Sigmoid colon (tissue), 6 donors: ENCODE measurements at regions not wholly inside any gene's neighbourhood (a gene's known extent, or its start where the extent isn't known, plus 50 kb on each side); places are given as distances from the start of the nearest gene placed in this dataset.
"Not testable (repeated sequence)": the region's sequence is repeated elsewhere in the genome, so short reads cannot be mapped to it uniquely, and the experiment has no call there.

ENCODE experiments used
- DNase-seq: peaks from one replicate; pipeline ENCODE4 v3.0.0-alpha.2; 2019
- H3K27ac ChIP-seq, 4 donors: fragments of 200-600 bp; sonication (generic); one replicate each; pipeline ENCODE4 v1.5.1; 2016 to 2019; ENCODE audit warnings: mild to moderate bottlenecking in 1 of 4
- H3K27me3 ChIP-seq, 3 donors: fragments of 200-600 bp; sonication (generic); one replicate each; pipeline ENCODE4 v1.5.1; 2019; ENCODE audit warnings: mild to moderate bottlenecking in 1 of 3
- H3K36me3 ChIP-seq, 4 donors: fragments of 200-600 bp; sonication (generic); one replicate each; pipeline ENCODE4 v1.5.1; 2016 to 2019
- H3K4me1 ChIP-seq, 4 donors: fragments of 200-600 bp; sonication (generic); one replicate each; pipeline ENCODE4 v1.5.1; 2017 to 2019
- H3K4me3 ChIP-seq, 4 donors: fragments of 200-600 bp; sonication (generic); one replicate each; pipeline ENCODE4 v1.5.1; 2017 to 2019; ENCODE audit warnings: mild to moderate bottlenecking in 2 of 4, moderate library complexity in 1 of 4
- H3K9me3 ChIP-seq, 4 donors: fragments of 200-600 bp in 3 of 4; sonication (generic) in 3 of 4; one replicate each; pipeline versions ENCODE4 v1.5.1 to v1.6.1; 2013 to 2019
- EP300 ChIP-seq, 4 donors: sonication (generic); formaldehyde crosslinking; IDR thresholded peaks; one replicate each; pipeline ENCODE4 v1.6.1; 2017; ENCODE audit warnings: antibody characterized with exemption in 4 of 4
- POLR2A ChIP-seq, 2 donors: fragments of 450-650 bp; IDR thresholded peaks; one replicate each; pipeline ENCODE4 v1.6.1; 2016; ENCODE audit warnings: antibody characterized with exemption in 2 of 2, mild to moderate bottlenecking in 2 of 2, moderate library complexity in 2 of 2
- POLR2AphosphoS5 ChIP-seq, 4 donors: sonication (generic); formaldehyde crosslinking; IDR thresholded peaks; one replicate each; pipeline ENCODE4 v1.6.1; 2017; ENCODE audit warnings: antibody characterized with exemption in 4 of 4
- WGBS, 2 donors: extraction: QIAGEN DNeasy Blood & Tissue Kit; methylation state at CpG; one replicate each; pipeline ENCODE4 v1.1.7; 2013; 5-methylcytosine and 5-hydroxymethylcytosine counted together
- intact Hi-C: fragments of 100-400 bp; cut with DNase I; formaldehyde crosslinking; loops from one replicate; pipeline ENCODE4 v1.15.1; 2023
- TF ChIP-seq, protein P1 (sequence below), 4 experiments: fragments of 450-650 bp in 3 of 4; fragments of 200-600 bp in 1 of 4; IDR thresholded peaks; one replicate each; pipeline ENCODE4 v1.5.1; 2016 to 2019; ENCODE audit warnings: antibody characterized with exemption in 4 of 4, mild to moderate bottlenecking in 3 of 4, moderate library complexity in 2 of 4
- donor health status: healthy with polysubstance abuse.
- donor health status: healthy.

DNA sequence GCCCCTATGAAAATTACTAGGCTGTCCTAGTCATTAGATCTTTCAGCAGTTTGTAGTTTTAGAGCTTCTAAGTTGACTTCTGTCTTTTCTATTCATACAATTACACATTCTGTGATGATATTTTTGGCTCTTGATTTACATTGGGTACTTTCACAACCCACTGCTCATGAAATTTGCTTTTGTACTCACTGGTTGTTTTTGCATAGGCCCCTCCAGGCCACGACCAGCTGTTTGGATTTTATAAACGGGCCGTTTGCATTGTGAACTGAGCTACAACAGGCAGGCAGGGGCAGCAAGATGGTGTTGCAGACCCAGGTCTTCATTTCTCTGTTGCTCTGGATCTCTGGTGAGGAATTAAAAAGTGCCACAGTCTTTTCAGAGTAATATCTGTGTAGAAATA, 193.8 kb downstream of the RPIA start:
- no peak overlapping the region for H3K4me3 ChIP-seq
- H3K9me3 ChIP-seq, result no peaks in the 10 kb centered on the region
- H3K36me3 ChIP-seq, result no peaks in the 10 kb centered on the region
- TF ChIP-seq EP300 (IDR thresholded peaks at IDR 0.05) (no peak), POLR2AphosphoS5 (IDR thresholded peaks at IDR 0.05) (no peak), POLR2A (IDR thresholded peaks at IDR 0.05) (no peak)
- TF ChIP-seq, protein P1, sequence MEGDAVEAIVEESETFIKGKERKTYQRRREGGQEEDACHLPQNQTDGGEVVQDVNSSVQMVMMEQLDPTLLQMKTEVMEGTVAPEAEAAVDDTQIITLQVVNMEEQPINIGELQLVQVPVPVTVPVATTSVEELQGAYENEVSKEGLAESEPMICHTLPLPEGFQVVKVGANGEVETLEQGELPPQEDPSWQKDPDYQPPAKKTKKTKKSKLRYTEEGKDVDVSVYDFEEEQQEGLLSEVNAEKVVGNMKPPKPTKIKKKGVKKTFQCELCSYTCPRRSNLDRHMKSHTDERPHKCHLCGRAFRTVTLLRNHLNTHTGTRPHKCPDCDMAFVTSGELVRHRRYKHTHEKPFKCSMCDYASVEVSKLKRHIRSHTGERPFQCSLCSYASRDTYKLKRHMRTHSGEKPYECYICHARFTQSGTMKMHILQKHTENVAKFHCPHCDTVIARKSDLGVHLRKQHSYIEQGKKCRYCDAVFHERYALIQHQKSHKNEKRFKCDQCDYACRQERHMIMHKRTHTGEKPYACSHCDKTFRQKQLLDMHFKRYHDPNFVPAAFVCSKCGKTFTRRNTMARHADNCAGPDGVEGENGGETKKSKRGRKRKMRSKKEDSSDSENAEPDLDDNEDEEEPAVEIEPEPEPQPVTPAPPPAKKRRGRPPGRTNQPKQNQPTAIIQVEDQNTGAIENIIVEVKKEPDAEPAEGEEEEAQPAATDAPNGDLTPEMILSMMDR (IDR thresholded peaks at IDR 0.05), result no peak
- 30 to 60% methylated on average over 3 of the region's 3 CpGs for WGBS, 2 donors
- no peak overlapping the region for H3K27ac ChIP-seq
- peaks cover 0 to 7% (median 3%) of the 10 kb centered on the region in 4 donors for H3K4me1 ChIP-seq
- intact Hi-C loops, result no loop called here
- DNase-seq, result no peak
- H3K27me3 ChIP-seq, result no peaks in the 10 kb centered on the region

- H3K9me3 ChIP-seq, result no peaks in the 10 kb centered on the region
- TF ChIP-seq EP300 (IDR thresholded peaks at IDR 0.05) (no peak), POLR2A (IDR thresholded peaks at IDR 0.05) (no peak), POLR2AphosphoS5 (IDR thresholded peaks at IDR 0.05) (no peak)
- TF ChIP-seq, protein P1 (IDR thresholded peaks at IDR 0.05), result no peak
- H3K27me3 ChIP-seq, result no peaks in the 10 kb centered on the region
- H3K4me3 ChIP-seq, result no peak overlapping the region
- DNase-seq, result no peak
- intact Hi-C loops, result no loop called here
- no peak overlapping the region for H3K27ac ChIP-seq
- no peaks in the 10 kb centered on the region for H3K36me3 ChIP-seq
- peaks cover 0 to 2% (median under 1%) of the 10 kb centered on the region in 4 donors for H3K4me1 ChIP-seq
- WGBS, 2 donors, result 66 to 78% methylated on average over 11 of the region's 11 CpGs
Measured at GRCh38 chr2:88885679-88886416, 194.4 kb downstream of the RPIA start.

DNA sequence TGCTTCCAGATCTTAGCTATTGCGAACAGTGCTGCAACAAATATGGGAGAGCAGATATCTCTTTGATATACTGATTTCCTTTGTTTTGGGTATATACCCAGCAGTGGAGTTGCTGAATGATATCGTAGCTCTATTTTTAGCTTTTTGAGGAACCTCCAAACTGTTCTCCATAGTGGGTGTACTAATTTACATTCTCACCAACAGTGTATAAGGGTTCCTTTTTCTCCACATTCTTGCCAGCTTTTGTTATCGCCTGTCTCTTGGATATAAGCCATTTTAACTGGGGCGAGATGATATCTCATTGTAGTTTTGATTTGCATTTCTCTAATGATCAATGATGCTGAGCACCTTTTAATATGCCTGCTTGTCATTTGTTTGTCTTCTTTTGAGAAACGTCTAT, 196.0 kb downstream of the RPIA start:
- WGBS, 2 donors, result 76 to 78% methylated on average over 5 of the region's 5 CpGs
- H3K4me3 ChIP-seq, DNase-seq, H3K27ac ChIP-seq, H3K36me3 ChIP-seq, H3K4me1 ChIP-seq, H3K9me3 ChIP-seq, H3K27me3 ChIP-seq, intact Hi-C loops: not testable (repeated sequence)

DNA sequence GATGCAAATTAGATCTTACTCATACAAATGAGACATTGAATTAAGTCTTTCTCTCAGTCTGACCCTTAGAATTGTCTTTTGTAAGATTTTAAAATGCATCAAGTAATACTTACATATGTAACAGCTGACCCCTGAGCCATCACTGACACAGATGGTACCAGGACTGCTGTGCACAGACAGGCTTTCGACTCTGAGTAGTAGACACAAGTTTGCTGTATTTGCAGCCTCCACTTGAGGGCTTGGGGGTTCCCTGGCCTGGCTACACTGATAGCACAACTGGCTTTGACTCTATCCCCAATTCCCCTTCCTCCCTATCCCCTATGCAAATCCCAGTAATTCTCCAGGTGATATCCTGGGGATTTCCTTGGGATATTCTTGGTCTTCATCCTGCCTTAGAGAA, 200.7 kb downstream of the RPIA start:
- no peaks in the 10 kb centered on the region for H3K9me3 ChIP-seq
- no peaks in the 10 kb centered on the region for H3K27me3 ChIP-seq
- no peak overlapping the region for H3K27ac ChIP-seq
- no peak overlapping the region for H3K4me3 ChIP-seq
- no peaks in the 10 kb centered on the region for H3K36me3 ChIP-seq
- TF ChIP-seq, protein P1 (IDR thresholded peaks at IDR 0.05), result no peak
- TF ChIP-seq POLR2A (IDR thresholded peaks at IDR 0.05) (no peak), EP300 (IDR thresholded peaks at IDR 0.05) (no peak), POLR2AphosphoS5 (IDR thresholded peaks at IDR 0.05) (no peak)
- intact Hi-C loops, result no loop called here
- H3K4me1 ChIP-seq, result no peaks in the 10 kb centered on the region
- WGBS, 2 donors, result 77 to 93% methylated on average over 1 of the region's 1 CpG
- DNase-seq, result no peak

DNA sequence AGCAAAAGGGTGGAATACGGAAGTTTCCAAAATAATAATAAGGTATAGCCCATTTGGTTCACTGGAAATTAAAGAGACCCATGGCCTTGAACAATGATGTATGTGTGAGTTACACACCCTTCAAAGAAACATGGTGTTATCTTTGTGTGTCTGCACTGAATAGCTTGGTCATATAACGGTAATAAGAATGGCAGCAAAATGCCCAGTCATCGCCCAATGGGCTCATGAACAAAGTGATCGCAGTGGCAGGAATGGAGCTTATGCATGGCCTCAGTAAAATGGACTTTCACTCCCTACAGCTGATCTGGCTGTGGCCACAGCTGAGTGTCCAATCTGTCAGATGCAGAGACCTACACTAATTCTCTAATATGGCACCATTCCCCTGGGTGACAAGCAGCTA, 201.3 kb downstream of the RPIA start:
- 91 to 95% methylated on average over 4 of the region's 4 CpGs for WGBS, 2 donors
- no peak for TF ChIP-seq POLR2A (IDR thresholded peaks at IDR 0.05)
- no peak for TF ChIP-seq POLR2AphosphoS5 (IDR thresholded peaks at IDR 0.05)
- TF ChIP-seq, protein P1 (IDR thresholded peaks at IDR 0.05), result no peak
- TF ChIP-seq EP300 (IDR thresholded peaks at IDR 0.05), result no peak

More for the DNA sequence above, 201.3 kb downstream of the RPIA start:
- Histone ChIP-seq H3K27me3 (no peaks in the 10 kb centered on the region), H3K9me3 (no peaks in the 10 kb centered on the region), H3K4me1 (no peaks in the 10 kb centered on the region), H3K4me3 (no peak overlapping the region), H3K27ac (no peak overlapping the region), H3K36me3 (no peaks in the 10 kb centered on the region)
- no peak for DNase-seq
- intact Hi-C loops, result no loop called here
